IMR-90 (cell line): ENCODE measurements at regions not wholly inside any gene's neighbourhood (a gene's known extent, or its start where the extent isn't known, plus 50 kb on each side); places are given as distances from the start of the nearest gene placed in this dataset.

Source experiments
- ATAC-seq: fragments of 200-7000 bp; cut with Tn5 transposase; 2 replicates; pipeline ENCODE4 v1.9.1; 2020; ENCODE audit warnings: low read depth, mild to moderate bottlenecking, moderate library complexity
- BruUV-seq: library from RNA; stranded (reverse); fragments of 400-500 nt; replicated peaks from 2 replicates; lab custom pipeline; 2021; lab: Mats Ljungman, UMichigan
- CTCF ChIA-PET: fragments of 300-600 bp; formaldehyde crosslinking; extraction: SDS; loops from one replicate; lab custom pipeline; 2021; ENCODE audit warnings: antibody characterized with exemption; lab: Yijun Ruan, JAX
- POLR2A ChIA-PET: fragments of 300-600 bp; sonication (Branson Sonifier 250); formaldehyde crosslinking; loops from one replicate; lab custom pipeline; 2022; ENCODE audit warnings: antibody characterized with exemption; ENCODE audit not compliant: unreplicated experiment; lab: Charles Lee
- DNase-seq: peaks from one replicate; pipeline ENCODE4 v3.0.0; 2013
- H2AFZ ChIP-seq: replicated peaks from 2 replicates; pipeline ENCODE3; 2013; ENCODE audit warnings: low read length, mild to moderate bottlenecking; ENCODE audit not compliant: poor library complexity
- H2AK5ac ChIP-seq: 2 replicates; pipeline ENCODE4 v1.6.1; 2013; ENCODE audit warnings: low read depth, low read length, inconsistent platforms
- H2AK9ac ChIP-seq: replicated peaks from 2 replicates; pipeline ENCODE3; 2013; ENCODE audit warnings: mild to moderate bottlenecking, low read depth, low read length, moderate library complexity; ENCODE audit not compliant: poor library complexity
- H2BK120ac ChIP-seq: 2 replicates; pipeline ENCODE4 v1.6.1; 2013; ENCODE audit warnings: low read depth, low read length, inconsistent platforms
- H2BK15ac ChIP-seq: 3 replicates; pipeline ENCODE4 v1.6.1; 2013; ENCODE audit warnings: low read depth, low read length, inconsistent platforms
- H2BK20ac ChIP-seq: 2 replicates; pipeline ENCODE4 v1.6.1; 2013; ENCODE audit warnings: low read depth, mild to moderate bottlenecking, inconsistent platforms, low read length, moderate library complexity
- H2BK5ac ChIP-seq: 2 replicates; pipeline ENCODE4 v1.6.1; 2013; ENCODE audit warnings: mild to moderate bottlenecking, low read depth, low read length, inconsistent platforms; ENCODE audit not compliant: poor library complexity, severe bottlenecking
- H3K14ac ChIP-seq: replicated peaks from 2 replicates; pipeline ENCODE4 v1.6.1; 2013; ENCODE audit warnings: low read depth, low read length, inconsistent platforms
- H3K18ac ChIP-seq: 2 replicates; pipeline ENCODE4 v1.6.1; 2013; ENCODE audit warnings: low read depth, low read length, control low read depth
- H3K23ac ChIP-seq: 2 replicates; pipeline ENCODE4 v1.6.1; 2013; ENCODE audit warnings: low read depth, low read length, inconsistent platforms
- H3K27ac ChIP-seq: 2 replicates; pipeline ENCODE4 v1.5.1; 2013; ENCODE audit warnings: mild to moderate bottlenecking, control low read depth, low read length; ENCODE audit not compliant: insufficient read depth
- H3K27me3 ChIP-seq: 2 replicates; pipeline ENCODE4 v1.6.1; 2013; ENCODE audit warnings: low read length; ENCODE audit not compliant: control insufficient read depth, insufficient read depth
- H3K36me3 ChIP-seq: 2 replicates; pipeline ENCODE4 v1.6.1; 2013; ENCODE audit warnings: low read length, mixed read lengths; ENCODE audit not compliant: control insufficient read depth, insufficient read depth
- H3K4ac ChIP-seq: 2 replicates; pipeline ENCODE4 v1.6.1; 2013; ENCODE audit warnings: low read depth, low read length, inconsistent platforms
- H3K4me1 ChIP-seq: 2 replicates; pipeline ENCODE4 v1.6.1; 2013; ENCODE audit warnings: low read length, mixed read lengths; ENCODE audit not compliant: control insufficient read depth, insufficient read depth
- H3K4me2 ChIP-seq: 2 replicates; pipeline ENCODE4 v1.6.1; 2013; ENCODE audit warnings: low read depth, mild to moderate bottlenecking, control low read depth, low read length, moderate library complexity
- H3K4me3 ChIP-seq: 2 replicates; pipeline ENCODE4 v1.5.1; 2013; ENCODE audit warnings: low read depth, mild to moderate bottlenecking, control low read depth, low read length, moderate library complexity; ENCODE audit not compliant: insufficient read depth
- H3K56ac ChIP-seq: 2 replicates; pipeline ENCODE4 v1.6.1; 2013; ENCODE audit warnings: low read length, inconsistent platforms; ENCODE audit not compliant: insufficient read depth; ENCODE audit errors: extremely low read depth
- H3K79me1 ChIP-seq, 2 experiments: 2 replicates each; pipeline ENCODE4 v1.6.1; 2013; ENCODE audit warnings: low read length in 2 of 2, inconsistent platforms in 1 of 2, low read depth in 1 of 2
- H3K9ac ChIP-seq: 2 replicates; pipeline ENCODE4 v1.6.1; 2013; ENCODE audit warnings: low read depth, low read length, control low read depth
- H3K9me1 ChIP-seq: 2 replicates; pipeline ENCODE4 v1.6.1; 2013; ENCODE audit warnings: low read length, inconsistent platforms; ENCODE audit not compliant: insufficient read depth
- H3K9me3 ChIP-seq: 2 replicates; pipeline ENCODE4 v1.6.1; 2013; ENCODE audit warnings: low read length; ENCODE audit not compliant: control insufficient read depth, insufficient read depth
- H4K20me1 ChIP-seq: 2 replicates; pipeline ENCODE4 v1.6.1; 2013; ENCODE audit warnings: low read length, inconsistent platforms; ENCODE audit not compliant: insufficient read depth
- H4K5ac ChIP-seq: 2 replicates; pipeline ENCODE4 v1.6.1; 2013; ENCODE audit warnings: mild to moderate bottlenecking, low read depth, low read length, control low read depth
- H4K8ac ChIP-seq, 2 experiments: 2 replicates each; pipeline ENCODE4 v1.6.1; 2013; ENCODE audit warnings: low read depth in 2 of 2, low read length in 2 of 2, control low read depth in 1 of 2, inconsistent platforms in 1 of 2
- H4K91ac ChIP-seq: 2 replicates; pipeline ENCODE4 v1.6.1; 2013; ENCODE audit warnings: low read depth, low read length, inconsistent platforms; ENCODE audit not compliant: insufficient read depth
- BHLHE40 ChIP-seq: fragments of 150-350 bp; IDR thresholded peaks from 2 replicates; pipeline ENCODE4 v1.6.1; 2016; ENCODE audit warnings: mild to moderate bottlenecking, low read depth, low read length
- CEBPB ChIP-seq: IDR thresholded peaks from 2 replicates; pipeline ENCODE4 v1.6.1; 2012; ENCODE audit warnings: low read depth, low read length, improper control_type of control experiment
- FOS ChIP-seq: fragments of 150-350 bp; IDR thresholded peaks from 2 replicates; pipeline ENCODE4 v1.6.1; 2016; ENCODE audit warnings: low read depth, low read length
- MAFK ChIP-seq: IDR thresholded peaks from 2 replicates; pipeline ENCODE4 v1.6.1; 2012; ENCODE audit warnings: low read depth, low read length, improper control_type of control experiment
- MAZ ChIP-seq: IDR thresholded peaks from 2 replicates; pipeline ENCODE4 v1.6.1; 2012; ENCODE audit warnings: low read depth, mild to moderate bottlenecking, low read length, improper control_type of control experiment, moderate library complexity, borderline replicate concordance
- MXI1 ChIP-seq: IDR thresholded peaks from 2 replicates; pipeline ENCODE4 v1.6.1; 2012; ENCODE audit warnings: low read depth, mild to moderate bottlenecking, low read length, moderate library complexity, borderline replicate concordance
- NFE2L2 ChIP-seq: fragments of 150-350 bp; IDR thresholded peaks from 2 replicates; pipeline ENCODE4 v1.6.1; 2016; ENCODE audit warnings: low read depth, mild to moderate bottlenecking, low read length
- POLR2A ChIP-seq: IDR thresholded peaks from 2 replicates; pipeline ENCODE4 v1.6.1; 2012; ENCODE audit warnings: mild to moderate bottlenecking, low read depth, low read length
- RCOR1 ChIP-seq: IDR thresholded peaks from 2 replicates; pipeline ENCODE4 v1.6.1; 2012; ENCODE audit warnings: mild to moderate bottlenecking, low read length, improper control_type of control experiment; ENCODE audit not compliant: insufficient replicate concordance
- RFX5 ChIP-seq: IDR thresholded peaks from 2 replicates; pipeline ENCODE4 v1.8.0; 2012; ENCODE audit warnings: low read depth, mild to moderate bottlenecking, low read length, moderate library complexity
- SMC3 ChIP-seq: fragments of 150-350 bp; IDR thresholded peaks from 2 replicates; pipeline ENCODE4 v1.6.1; 2016; ENCODE audit warnings: low read depth, mild to moderate bottlenecking, antibody characterized with exemption, low read length, moderate library complexity
- WGBS, 2 experiments: methylation state at CpG; one replicate each; pipeline versions ENCODE4 v1.1.5 to v1.1.7; 2013; ENCODE audit warnings: missing lambda C conversion rate in 2 of 2; ENCODE audit not compliant: insufficient read length in 1 of 2; ENCODE audit errors: extremely low coverage in 2 of 2; 5-methylcytosine and 5-hydroxymethylcytosine counted together
- dilution Hi-C: fragments of 300-500 bp; cut with HindIII; formaldehyde crosslinking; loops from one replicate; pipeline ENCODE4 v1.14.3; 2018; ENCODE audit warnings: low sequenced_read_pairs; ENCODE audit not compliant: unreplicated experiment
- in situ Hi-C: fragments of 300-500 bp; cut with MboI; formaldehyde crosslinking; loops from 3 replicates; pipeline ENCODE4 v1.14.3; 2019; ENCODE audit warnings: low sequenced_read_pairs, inconsistent platforms, mixed read lengths
- intact Hi-C: fragments of 100-400 bp; cut with micrococcal nuclease; formaldehyde crosslinking; loops from 2 replicates; pipeline ENCODE4 v1.10.0; 2022
- TF ChIP-seq, protein P1 (sequence below): conservative IDR thresholded peaks from 2 replicates; pipeline ENCODE4 v1.5.1; 2012; ENCODE audit warnings: mild to moderate bottlenecking, low read depth, low read length, improper control_type of control experiment
- TF ChIP-seq, protein P2 (sequence below): fragments of 150-350 bp; IDR thresholded peaks from 2 replicates; pipeline ENCODE4 v1.6.1; 2017; ENCODE audit warnings: mild to moderate bottlenecking, antibody characterized with exemption, low read length, low read depth
- TF ChIP-seq, protein P3 (sequence below): fragments of 150-350 bp; IDR thresholded peaks from 2 replicates; pipeline ENCODE4 v1.6.1; 2016; ENCODE audit warnings: low read depth, mild to moderate bottlenecking, low read length, moderate library complexity, borderline replicate concordance

DNA sequence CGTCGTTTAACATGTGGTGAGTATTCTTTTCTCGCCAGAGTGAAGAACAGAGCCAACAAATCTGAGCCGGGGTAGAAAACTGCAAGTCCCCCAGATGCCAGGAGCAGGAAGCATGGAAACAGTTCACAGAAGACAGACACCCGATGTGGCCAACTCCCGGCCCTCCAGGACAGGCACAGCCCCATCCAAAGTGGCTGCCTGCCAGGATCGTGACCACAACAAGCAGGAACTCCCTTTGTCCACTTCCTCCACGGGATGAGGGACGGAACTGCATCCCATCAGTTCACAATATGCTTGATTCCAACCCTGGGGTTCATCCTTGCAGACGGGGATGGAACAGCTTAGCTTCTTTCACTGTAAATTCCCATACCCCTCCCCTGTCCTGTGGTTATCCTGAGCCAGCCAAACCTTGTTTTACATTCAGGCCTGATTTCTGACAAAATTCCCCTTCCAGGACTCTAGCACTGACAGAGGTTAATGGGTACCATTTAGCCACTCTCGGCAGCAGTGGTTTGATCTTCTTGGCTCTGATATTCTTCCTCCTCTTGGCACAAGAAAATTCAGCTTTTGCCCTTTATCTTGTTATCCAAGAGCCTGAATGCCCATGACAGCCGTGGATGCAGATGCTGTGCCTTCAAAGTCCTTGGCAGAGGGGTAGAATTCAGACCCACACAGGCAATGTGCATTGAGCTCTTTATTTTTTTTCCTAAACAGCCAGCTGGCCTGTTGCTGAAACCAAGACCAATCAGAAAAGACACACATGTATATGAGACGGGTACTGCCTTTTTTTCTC is 105.5 kb upstream of the FAM204A start:
- 29% methylated on average over 6 of the region's 13 CpGs; no CpG with 5 or more reads in 1 of the 2 experiments for WGBS, 2 experiments

More for the DNA sequence above, 105.5 kb upstream of the FAM204A start:
- in situ Hi-C loops = no loop called here
- no peak overlapping the region for H2BK15ac ChIP-seq
- BruUV-seq = no TSS peak
- H2AK9ac ChIP-seq = no peak overlapping the region
- ATAC-seq (no peak), DNase-seq (no peak)
- no peak overlapping the region for H2AK5ac ChIP-seq
- H3K79me1 ChIP-seq = no peaks in the 10 kb centered on the region
- no peaks in the 10 kb centered on the region for H4K20me1 ChIP-seq
- dilution Hi-C loops = no loop called here
- no peaks in the 10 kb centered on the region for H3K4me1 ChIP-seq
- H2BK5ac ChIP-seq = no peak overlapping the region
- no peak overlapping the region for H3K18ac ChIP-seq
- intact Hi-C loops = no loop called here
- no peak overlapping the region for H3K56ac ChIP-seq
- H3K9me1 ChIP-seq = no peaks in the 10 kb centered on the region
- H2AFZ ChIP-seq = no peak overlapping the region
- ChIA-PET CTCF (interaction anchor here (2.5 kb wide), 1 partner anchor 12 kb away, joined by 11 read pairs; no protein-coding TSS in a partner anchor), POLR2A (no interaction called here)
- no peak overlapping the region for H3K27ac ChIP-seq
- TF ChIP-seq MXI1 (no peak), FOS (no peak), RFX5 (no peak), NFE2L2 (no peak), CEBPB (no peak), POLR2A (no peak), SMC3 (no peak), MAZ (no peak), RCOR1 (no peak), MAFK (no peak), BHLHE40 (no peak)
- TF ChIP-seq, protein P1, sequence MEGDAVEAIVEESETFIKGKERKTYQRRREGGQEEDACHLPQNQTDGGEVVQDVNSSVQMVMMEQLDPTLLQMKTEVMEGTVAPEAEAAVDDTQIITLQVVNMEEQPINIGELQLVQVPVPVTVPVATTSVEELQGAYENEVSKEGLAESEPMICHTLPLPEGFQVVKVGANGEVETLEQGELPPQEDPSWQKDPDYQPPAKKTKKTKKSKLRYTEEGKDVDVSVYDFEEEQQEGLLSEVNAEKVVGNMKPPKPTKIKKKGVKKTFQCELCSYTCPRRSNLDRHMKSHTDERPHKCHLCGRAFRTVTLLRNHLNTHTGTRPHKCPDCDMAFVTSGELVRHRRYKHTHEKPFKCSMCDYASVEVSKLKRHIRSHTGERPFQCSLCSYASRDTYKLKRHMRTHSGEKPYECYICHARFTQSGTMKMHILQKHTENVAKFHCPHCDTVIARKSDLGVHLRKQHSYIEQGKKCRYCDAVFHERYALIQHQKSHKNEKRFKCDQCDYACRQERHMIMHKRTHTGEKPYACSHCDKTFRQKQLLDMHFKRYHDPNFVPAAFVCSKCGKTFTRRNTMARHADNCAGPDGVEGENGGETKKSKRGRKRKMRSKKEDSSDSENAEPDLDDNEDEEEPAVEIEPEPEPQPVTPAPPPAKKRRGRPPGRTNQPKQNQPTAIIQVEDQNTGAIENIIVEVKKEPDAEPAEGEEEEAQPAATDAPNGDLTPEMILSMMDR = no peak
- TF ChIP-seq, protein P2, sequence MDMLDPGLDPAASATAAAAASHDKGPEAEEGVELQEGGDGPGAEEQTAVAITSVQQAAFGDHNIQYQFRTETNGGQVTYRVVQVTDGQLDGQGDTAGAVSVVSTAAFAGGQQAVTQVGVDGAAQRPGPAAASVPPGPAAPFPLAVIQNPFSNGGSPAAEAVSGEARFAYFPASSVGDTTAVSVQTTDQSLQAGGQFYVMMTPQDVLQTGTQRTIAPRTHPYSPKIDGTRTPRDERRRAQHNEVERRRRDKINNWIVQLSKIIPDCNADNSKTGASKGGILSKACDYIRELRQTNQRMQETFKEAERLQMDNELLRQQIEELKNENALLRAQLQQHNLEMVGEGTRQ = no peak
- TF ChIP-seq, protein P3, sequence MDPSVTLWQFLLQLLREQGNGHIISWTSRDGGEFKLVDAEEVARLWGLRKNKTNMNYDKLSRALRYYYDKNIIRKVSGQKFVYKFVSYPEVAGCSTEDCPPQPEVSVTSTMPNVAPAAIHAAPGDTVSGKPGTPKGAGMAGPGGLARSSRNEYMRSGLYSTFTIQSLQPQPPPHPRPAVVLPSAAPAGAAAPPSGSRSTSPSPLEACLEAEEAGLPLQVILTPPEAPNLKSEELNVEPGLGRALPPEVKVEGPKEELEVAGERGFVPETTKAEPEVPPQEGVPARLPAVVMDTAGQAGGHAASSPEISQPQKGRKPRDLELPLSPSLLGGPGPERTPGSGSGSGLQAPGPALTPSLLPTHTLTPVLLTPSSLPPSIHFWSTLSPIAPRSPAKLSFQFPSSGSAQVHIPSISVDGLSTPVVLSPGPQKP = no peak
- no peak overlapping the region for H4K91ac ChIP-seq
- no peak overlapping the region for H3K4me2 ChIP-seq
- H3K4me3 ChIP-seq = no peak overlapping the region
- no peak overlapping the region for H4K5ac ChIP-seq
- no peak overlapping the region for H3K4ac ChIP-seq
- no peak overlapping the region for H3K23ac ChIP-seq
- H3K9ac ChIP-seq = no peak overlapping the region
- no peak overlapping the region for H4K8ac ChIP-seq
- no peak overlapping the region for H2BK120ac ChIP-seq
- H3K9me3 ChIP-seq = no peaks in the 10 kb centered on the region
- H3K14ac ChIP-seq = no peak overlapping the region
- peaks cover 2% of the 10 kb centered on the region; the same call in 1 of the 2 replicates for H3K27me3 ChIP-seq
- H2BK20ac ChIP-seq = no peak overlapping the region
- H3K36me3 ChIP-seq = no peaks in the 10 kb centered on the region
